ENCODE measurements at regions not wholly inside any gene's neighbourhood (a gene's known extent, or its start where the extent isn't known, plus 50 kb on each side); places are given as distances from the start of the nearest gene placed in this dataset.

- TF ChIP-seq SUZ12 (IDR thresholded peaks at IDR 0.05): no peak
- no peak for TF ChIP-seq ZNF384 (IDR thresholded peaks at IDR 0.05)
These were observed 331.5 kb upstream of the PABPC4L start for GRCh38 chr4:134533068-134533467.
